GM18508 (cell line): ENCODE measurements at regions not wholly inside any gene's neighbourhood (a gene's known extent, or its start where the extent isn't known, plus 50 kb on each side); places are given as distances from the start of the nearest gene placed in this dataset.
"Not testable (repeated sequence)": the region's sequence is repeated elsewhere in the genome, so short reads cannot be mapped to it uniquely, and the experiment has no call there.

Experiments used
- ATAC-seq: cut with Tn5 transposase; IDR thresholded peaks from one replicate; pipeline ENCODE4 v1.9.1; 2021; ENCODE audit warnings: moderate number of reproducible peaks; ENCODE audit not compliant: insufficient read depth, unreplicated experiment

- no peak for ATAC-seq
Measured at GRCh38 chrX:81348388-81348787, 146.5 kb downstream of the SH3BGRL start.

- ATAC-seq, result no peak
Measured at GRCh38 chrX:81354954-81355353, 153.1 kb downstream of the SH3BGRL start.

GRCh38 chrX:81355436-81355835, 153.5 kb downstream of the SH3BGRL start:
- no peak for ATAC-seq

GRCh38 chrX:81367291-81367690, 165.4 kb downstream of the SH3BGRL start:
- no peak for ATAC-seq

GRCh38 chrX:81377329-81377728, 175.4 kb downstream of the SH3BGRL start:
- no peak for ATAC-seq

GRCh38 chrX:81378560-81378959, 176.7 kb downstream of the SH3BGRL start:
- ATAC-seq, result no peak

GRCh38 chrX:81390237-81390636, 188.3 kb downstream of the SH3BGRL start:
- ATAC-seq, result peak; percentile 76

GRCh38 chrX:81392396-81392795, 190.5 kb downstream of the SH3BGRL start:
- ATAC-seq, result no peak

- no peak for ATAC-seq
Measured at GRCh38 chrX:81405781-81406180, 203.9 kb downstream of the SH3BGRL start.

- no peak for ATAC-seq
Measured at GRCh38 chrX:81411517-81411916, 209.6 kb downstream of the SH3BGRL start.

GRCh38 chrX:81412428-81412827, 210.5 kb downstream of the SH3BGRL start:
- ATAC-seq, result no peak

- not testable (repeated sequence) for ATAC-seq
Measured at GRCh38 chrX:81412857-81413256, 211.0 kb downstream of the SH3BGRL start.

- no peak for ATAC-seq
Measured at GRCh38 chrX:81414630-81415029, 212.7 kb downstream of the SH3BGRL start.
